ENCODE measurements at regions not wholly inside any gene's neighbourhood (a gene's known extent, or its start where the extent isn't known, plus 50 kb on each side); places are given as distances from the start of the nearest gene placed in this dataset.

- TF ChIP-seq CREB3 (tag; conservative IDR thresholded peaks at IDR 0.05; ENCODE audit: low read depth) (0 out of 2 replicates have a peak, but pooled peaks have one; percentile 31), CBFA2T2 (conservative IDR thresholded peaks at IDR 0.05) (no peak), ZNF511 (CRISPR knock-in tag; IDR thresholded peaks at IDR 0.05) (peak; percentile 87), TEAD1 (CRISPR knock-in tag; IDR thresholded peaks at IDR 0.05) (peak in 1 of 2 experiments; percentile 42; a peak in 1 of 4 replicates), ZNF232 (CRISPR knock-in tag; IDR thresholded peaks at IDR 0.05) (peak; percentile 44; the same call in 1 of the 2 replicates), NFIX (CRISPR knock-in tag; IDR thresholded peaks at IDR 0.05; ENCODE audit: low read depth) (no peak), SP1 (CRISPR knock-in tag; IDR thresholded peaks at IDR 0.05) (no peak), PRMT5 (CRISPR knock-in tag; IDR thresholded peaks at IDR 0.05) (peak; percentile 90), FOXP1 (CRISPR knock-in tag; IDR thresholded peaks at IDR 0.05) (peak; percentile 64; the same call in 1 of the 2 replicates), FOXA3 (CRISPR knock-in tag; conservative IDR thresholded peaks at IDR 0.05 in 1 of 2, IDR thresholded peaks at IDR 0.05 in 1 of 2) (0 out of 4 replicates have a peak, but pooled peaks of 1 of the 2 experiments have one; percentile 32), NCOA1 (IDR thresholded peaks at IDR 0.05; ENCODE audit: low read depth) (0 out of 2 replicates have a peak, but pooled peaks have one; percentile 24)
Measured at GRCh38 chr9:131799177-131799823, 59.4 kb upstream of the RAPGEF1 start (continued).

Data from K562 (cell line).